ENCODE measurements at regions not wholly inside any gene's neighbourhood (a gene's known extent, or its start where the extent isn't known, plus 50 kb on each side); places are given as distances from the start of the nearest gene placed in this dataset.

- TF ChIP-seq CTCF (IDR thresholded peaks at IDR 0.05; ENCODE audit: low read depth, low read length), result no peak
- DNase-seq (ENCODE audit: low read depth in 2 of 2), result no peak
- H3K4me3 ChIP-seq (replicated peaks in 1 of 2; ENCODE audit: low read depth in 2 of 2, low read length in 2 of 2), result no peak overlapping the region
Observed at GRCh38 chr10:131722525-131723264, 178.1 kb upstream of the PPP2R2D start.

GRCh38 chr10:131723297-131724168 is 177.3 kb upstream of the PPP2R2D start:
- TF ChIP-seq CTCF (IDR thresholded peaks at IDR 0.05; ENCODE audit: low read depth, low read length), result no peak
- no peak overlapping the region for H3K4me3 ChIP-seq (replicated peaks in 1 of 2; ENCODE audit: low read depth in 2 of 2, low read length in 2 of 2)
- DNase-seq (ENCODE audit: low read depth in 2 of 2), result no peak

GRCh38 chr10:131724169-131724545 is 176.7 kb upstream of the PPP2R2D start:
- DNase-seq (ENCODE audit: low read depth in 2 of 2), result no peak
- H3K4me3 ChIP-seq (replicated peaks in 1 of 2; ENCODE audit: low read depth in 2 of 2, low read length in 2 of 2), result no peak overlapping the region
- no peak for TF ChIP-seq CTCF (IDR thresholded peaks at IDR 0.05; ENCODE audit: low read depth, low read length)

GRCh38 chr10:131724891-131725580 is 175.8 kb upstream of the PPP2R2D start:
- DNase-seq (ENCODE audit: low read depth in 2 of 2), result no peak
- TF ChIP-seq CTCF (IDR thresholded peaks at IDR 0.05; ENCODE audit: low read depth, low read length), result no peak
- H3K4me3 ChIP-seq (replicated peaks in 1 of 2; ENCODE audit: low read depth in 2 of 2, low read length in 2 of 2), result no peak overlapping the region

- TF ChIP-seq CTCF (IDR thresholded peaks at IDR 0.05; ENCODE audit: low read depth, low read length), result no peak
- DNase-seq (ENCODE audit: low read depth in 2 of 2), result no peak
- no peak overlapping the region for H3K4me3 ChIP-seq (replicated peaks in 1 of 2; ENCODE audit: low read depth in 2 of 2, low read length in 2 of 2)
Observed at GRCh38 chr10:131725581-131726069, 175.2 kb upstream of the PPP2R2D start.

- TF ChIP-seq CTCF (IDR thresholded peaks at IDR 0.05; ENCODE audit: low read depth, low read length), result no peak
- DNase-seq (ENCODE audit: low read depth in 2 of 2), result peak in 1 of 2 donors; percentile 1
- H3K4me3 ChIP-seq (replicated peaks in 1 of 2; ENCODE audit: low read depth in 2 of 2, low read length in 2 of 2), result no peak overlapping the region
Observed at GRCh38 chr10:131726076-131726880, 174.5 kb upstream of the PPP2R2D start.

All from cardiac fibroblast (primary cell).